RWPE1 (cell line): ENCODE measurements at regions not wholly inside any gene's neighbourhood (a gene's known extent, or its start where the extent isn't known, plus 50 kb on each side); places are given as distances from the start of the nearest gene placed in this dataset.

ENCODE experiments used
- CTCF ChIA-PET: fragments of 350-600 bp; sonication (Branson Sonifier 250); formaldehyde crosslinking; extraction: SDS; loops from one replicate; lab custom pipeline; 2021; lab: Yijun Ruan, JAX
- POLR2A ChIA-PET: fragments of 400-600 bp; formaldehyde crosslinking; extraction: SDS; loops from one replicate; lab custom pipeline; 2020; ENCODE audit warnings: antibody characterized with exemption; ENCODE audit not compliant: low non-redundant PET; lab: Yijun Ruan, JAX
- DNase-seq: peaks from one replicate; pipeline ENCODE4 v3.0.0; 2012; ENCODE audit warnings: low spot score
- H3K27ac ChIP-seq: fragments of 450-650 bp; 2 replicates; pipeline ENCODE4 v1.5.1; 2017
- CTCF ChIP-seq: fragments of 450-650 bp; conservative IDR thresholded peaks from 2 replicates; pipeline ENCODE4 v1.5.1; 2017; ENCODE audit warnings: low read depth, mild to moderate bottlenecking

- DNase-seq: no peak
- H3K27ac ChIP-seq: no peak overlapping the region
- TF ChIP-seq CTCF: no peak
- ChIA-PET POLR2A (no interaction called here), CTCF (no interaction called here)
Observed at GRCh38 chr3:181862502-181862901, 150.8 kb downstream of the SOX2 start.

GRCh38 chr3:181868576-181869082 lies 156.9 kb downstream of the SOX2 start:
- no peak overlapping the region for H3K27ac ChIP-seq
- CTCF ChIA-PET: no interaction called here
- POLR2A ChIA-PET: no interaction called here
- no peak for DNase-seq
- no peak for TF ChIP-seq CTCF

- DNase-seq: no peak
- H3K27ac ChIP-seq: no peak overlapping the region
- no peak for TF ChIP-seq CTCF
- CTCF ChIA-PET: interaction anchor here (0.6 kb wide), 1 partner anchor 29 kb away, joined by 3 read pairs; no protein-coding TSS in a partner anchor
- POLR2A ChIA-PET: no interaction called here
Observed at GRCh38 chr3:181872887-181873286, 161.2 kb downstream of the SOX2 start.

- TF ChIP-seq CTCF: no peak
- CTCF ChIA-PET: interaction anchor here (0.6 kb wide), 1 partner anchor 543 kb away, joined by 3 read pairs; no protein-coding TSS in a partner anchor
- DNase-seq: no peak
- H3K27ac ChIP-seq: no peak overlapping the region
- POLR2A ChIA-PET: no interaction called here
Observed at GRCh38 chr3:181879926-181880325, 168.2 kb downstream of the SOX2 start.

GRCh38 chr3:181880331-181880730 lies 168.6 kb downstream of the SOX2 start:
- DNase-seq: no peak
- POLR2A ChIA-PET: no interaction called here
- CTCF ChIA-PET: interaction anchor here (0.6 kb wide), 2 partner anchors 156 to 544 kb away, joined by 3 to 6 read pairs; no protein-coding TSS in a partner anchor
- no peak overlapping the region for H3K27ac ChIP-seq
- TF ChIP-seq CTCF: no peak

- no peak for TF ChIP-seq CTCF
- ChIA-PET CTCF (interaction anchor here (0.6 kb wide), 1 partner anchor 12 kb away, joined by 3 read pairs; no protein-coding TSS in a partner anchor), POLR2A (no interaction called here)
- DNase-seq: no peak
- H3K27ac ChIP-seq: no peak overlapping the region
Observed at GRCh38 chr3:181881749-181882148, 170.0 kb downstream of the SOX2 start.
